Upper lobe of left lung (tissue), 4 donors: ENCODE measurements at regions not wholly inside any gene's neighbourhood (a gene's known extent, or its start where the extent isn't known, plus 50 kb on each side); places are given as distances from the start of the nearest gene placed in this dataset.

Source experiments
- CTCF ChIP-seq, 6 experiments: fragments of 450-650 bp in 4 of 6; fragments of 200-600 bp in 2 of 6; sonication (generic) in 2 of 6; IDR thresholded peaks; one replicate each; pipeline ENCODE4 v1.5.1; 2016 to 2019; ENCODE audit warnings: antibody characterized with exemption in 6 of 6
- POLR2A ChIP-seq, 4 donors: fragments of 450-650 bp; IDR thresholded peaks; one replicate each; pipeline ENCODE4 v1.5.1; 2016 to 2017; ENCODE audit warnings: antibody characterized with exemption in 4 of 4, mild to moderate bottlenecking in 2 of 4

GRCh38 chr10:92790440-92790839, 57.9 kb upstream of the EXOC6 start:
- TF ChIP-seq POLR2A (IDR thresholded peaks at IDR 0.05) (no peak), CTCF (IDR thresholded peaks at IDR 0.05) (no peak)
